ENCODE measurements at regions not wholly inside any gene's neighbourhood (a gene's known extent, or its start where the extent isn't known, plus 50 kb on each side); places are given as distances from the start of the nearest gene placed in this dataset.

DNA sequence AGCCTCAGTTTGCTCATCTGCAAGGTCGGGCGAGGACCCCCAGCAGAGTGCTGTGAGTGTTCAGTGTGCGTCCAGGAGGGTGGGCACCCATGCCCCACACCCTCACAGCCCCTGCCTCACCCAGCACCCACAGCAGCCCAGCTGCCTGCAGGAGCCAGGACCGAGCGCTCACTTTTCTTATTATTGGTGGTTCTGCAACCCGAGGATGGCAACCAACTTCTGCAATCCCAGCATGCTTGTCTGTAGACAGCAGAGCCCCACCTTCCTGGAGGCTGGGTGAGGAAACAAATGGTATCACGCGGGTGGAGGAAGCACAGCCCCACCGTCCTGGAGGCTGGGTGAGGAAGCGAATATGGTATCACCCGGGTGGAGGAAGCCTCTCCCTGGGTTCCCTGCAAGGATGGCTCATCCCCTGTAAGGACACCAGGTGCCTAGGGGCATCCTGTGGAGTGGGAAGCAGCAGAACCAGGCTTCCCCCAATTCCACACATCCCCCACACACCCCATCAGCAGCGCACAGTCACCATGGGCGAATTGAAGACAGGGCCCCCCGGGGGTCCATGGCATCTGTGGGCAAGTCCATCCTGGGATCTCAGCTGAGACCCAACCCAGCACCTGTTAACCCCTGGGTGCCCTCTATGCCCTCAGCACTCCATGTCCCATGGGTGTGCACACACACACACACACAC lies 220.5 kb upstream of the RAB6C start:
- no peak for TF ChIP-seq ZNF274 (IDR thresholded peaks at IDR 0.05; ENCODE audit: low read depth, low read length)
- no peak overlapping the region for H3K4me3 ChIP-seq (ENCODE audit: low read length)

DNA sequence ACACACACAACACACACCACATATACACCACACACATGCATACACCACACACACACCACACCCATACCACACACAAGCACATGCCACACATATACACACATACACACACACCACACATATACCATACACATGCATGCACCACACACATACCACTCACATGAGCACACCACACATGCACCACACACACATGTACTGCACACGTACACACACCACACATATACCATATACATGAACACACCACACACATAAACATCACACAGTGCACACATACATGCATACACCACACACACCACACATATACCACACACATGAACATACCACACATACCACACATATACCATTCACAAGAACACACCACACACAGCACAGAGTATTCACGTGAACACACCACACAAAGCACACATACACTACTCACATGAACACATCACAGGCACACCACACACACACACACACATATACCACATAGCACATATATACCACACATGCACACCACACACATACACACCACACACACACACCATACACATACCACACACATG lies 219.9 kb upstream of the RAB6C start:
- TF ChIP-seq ZNF274 (IDR thresholded peaks at IDR 0.05; ENCODE audit: low read depth, low read length): no peak
- no peak overlapping the region for H3K4me3 ChIP-seq (ENCODE audit: low read length)

- no peak for TF ChIP-seq ZNF274 (IDR thresholded peaks at IDR 0.05; ENCODE audit: low read depth, low read length)
Observed at GRCh38 chr2:129760669-129761068, 218.8 kb upstream of the RAB6C start.

DNA sequence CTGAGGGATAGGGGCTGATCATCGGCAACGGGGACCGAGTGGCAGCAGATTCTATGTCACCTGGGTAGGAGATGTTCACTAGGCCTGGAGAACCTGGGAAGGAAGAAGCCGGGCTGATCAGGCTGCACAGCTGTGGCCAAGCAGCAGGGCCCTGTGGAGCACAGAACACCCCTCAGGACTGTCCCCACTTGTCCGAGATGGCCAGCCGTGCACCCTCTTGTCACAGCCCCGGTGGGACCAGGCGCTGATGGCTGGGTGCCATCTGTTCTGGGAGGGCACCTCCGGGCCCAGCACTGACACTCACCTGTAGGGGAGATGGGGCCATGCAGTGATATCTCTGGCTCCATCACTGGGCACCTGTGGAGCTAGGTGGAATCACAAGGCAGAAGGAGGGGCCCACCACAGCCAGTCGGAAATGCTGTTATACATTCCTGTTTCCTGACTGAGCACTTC lies 217.9 kb upstream of the RAB6C start:
- no peak overlapping the region for H3K4me3 ChIP-seq (ENCODE audit: low read length)
- TF ChIP-seq ZNF274 (IDR thresholded peaks at IDR 0.05; ENCODE audit: low read depth, low read length): no peak

More at GRCh38 chr2:129760669-129761068, 218.8 kb upstream of the RAB6C start:
- H3K4me3 ChIP-seq (ENCODE audit: low read length): no peak overlapping the region

DNA sequence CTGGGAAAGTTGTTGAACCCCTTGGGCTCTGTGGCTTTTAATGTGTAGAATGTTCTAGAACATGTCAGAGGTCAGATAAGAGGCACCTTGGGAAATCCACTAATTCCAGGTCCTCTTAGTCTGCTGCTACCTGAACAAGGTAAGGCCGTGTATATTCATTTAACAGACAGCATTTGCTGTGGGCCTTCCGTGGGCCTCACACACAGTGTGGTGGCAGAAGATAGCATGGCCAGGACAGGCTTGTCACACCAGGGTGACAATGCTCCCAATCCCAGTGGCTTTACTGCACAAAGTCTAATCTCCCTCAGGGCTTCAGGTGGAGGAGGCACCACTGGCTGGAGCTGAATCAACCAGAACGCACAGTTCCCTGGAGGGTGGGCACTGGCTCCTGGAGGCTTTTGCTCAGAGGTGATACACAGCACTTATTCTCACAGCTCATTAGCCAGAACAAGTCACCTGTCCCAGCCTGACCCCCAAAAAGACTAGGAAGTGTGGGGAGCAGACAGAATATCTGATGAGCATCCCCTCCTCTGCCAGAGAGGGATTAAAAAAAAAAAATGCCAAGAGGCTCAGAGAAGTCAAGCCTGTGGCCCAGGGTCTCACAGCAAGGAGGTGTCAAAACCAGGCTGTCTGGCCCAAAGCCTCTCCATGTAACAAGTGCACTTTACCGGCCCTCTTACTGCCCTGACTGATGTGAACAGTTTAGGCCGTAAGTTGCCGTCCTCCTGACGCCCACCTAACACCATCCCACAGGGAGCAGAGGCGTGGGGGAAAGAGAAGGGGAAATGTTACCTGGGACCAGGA lies 216.9 kb upstream of the RAB6C start:
- no peak for TF ChIP-seq ZNF274 (IDR thresholded peaks at IDR 0.05; ENCODE audit: low read depth, low read length)
- no peak overlapping the region for H3K4me3 ChIP-seq (ENCODE audit: low read length)

DNA sequence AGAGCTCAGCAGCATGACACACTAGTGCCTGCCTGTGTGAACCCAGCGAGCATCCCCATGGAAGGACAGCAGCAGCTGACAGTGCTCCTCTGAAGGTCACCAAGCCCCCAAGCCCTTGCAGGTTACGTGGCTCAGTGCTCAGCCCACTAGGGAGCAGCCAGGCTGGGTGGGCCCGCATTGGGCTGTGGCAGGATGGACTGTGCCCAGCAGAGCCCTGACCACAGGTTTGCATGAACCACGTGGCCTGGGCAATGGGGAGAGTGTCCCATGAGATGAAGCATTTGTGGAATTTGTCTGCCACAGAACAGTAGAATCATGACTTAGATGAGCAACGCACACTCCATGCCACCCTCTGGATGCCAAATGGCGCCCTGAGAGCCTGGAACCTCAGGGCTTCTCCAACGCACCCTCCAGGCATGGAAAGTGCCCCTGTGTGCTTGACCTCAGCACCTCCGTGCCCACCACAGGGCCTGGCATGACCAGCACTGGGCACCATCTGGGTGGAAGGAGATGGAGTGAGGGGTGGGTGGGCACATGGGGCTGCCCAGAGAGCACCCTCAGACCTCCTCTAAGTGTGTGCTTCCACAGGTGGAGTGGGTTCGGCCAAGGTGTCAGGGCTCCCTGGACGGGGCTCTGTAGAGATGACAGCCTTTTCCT lies 216.1 kb upstream of the RAB6C start:
- H3K4me3 ChIP-seq (ENCODE audit: low read length): no peak overlapping the region
- no peak for TF ChIP-seq ZNF274 (IDR thresholded peaks at IDR 0.05; ENCODE audit: low read depth, low read length)

DNA sequence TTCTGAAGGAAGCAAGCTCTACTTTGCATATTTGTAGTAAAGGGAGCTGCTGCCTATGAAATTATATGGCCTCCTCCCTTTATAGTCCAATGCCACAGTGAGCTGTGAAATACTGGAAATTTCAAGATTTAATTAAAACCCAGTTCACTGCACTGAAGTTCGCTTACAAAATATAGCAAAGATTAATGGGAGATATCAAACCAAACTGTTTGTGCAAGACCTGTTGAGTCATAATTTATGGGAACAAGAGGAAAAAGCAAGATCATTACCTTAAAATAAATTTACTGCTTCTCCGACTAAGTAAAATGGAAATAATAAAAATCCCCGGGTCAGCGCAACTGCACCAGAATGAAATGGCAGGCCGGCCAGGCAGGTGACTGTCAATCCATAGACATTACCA lies 215.5 kb upstream of the RAB6C start:
- H3K4me3 ChIP-seq (ENCODE audit: low read length): no peak overlapping the region
- no peak for TF ChIP-seq ZNF274 (IDR thresholded peaks at IDR 0.05; ENCODE audit: low read depth, low read length)

DNA sequence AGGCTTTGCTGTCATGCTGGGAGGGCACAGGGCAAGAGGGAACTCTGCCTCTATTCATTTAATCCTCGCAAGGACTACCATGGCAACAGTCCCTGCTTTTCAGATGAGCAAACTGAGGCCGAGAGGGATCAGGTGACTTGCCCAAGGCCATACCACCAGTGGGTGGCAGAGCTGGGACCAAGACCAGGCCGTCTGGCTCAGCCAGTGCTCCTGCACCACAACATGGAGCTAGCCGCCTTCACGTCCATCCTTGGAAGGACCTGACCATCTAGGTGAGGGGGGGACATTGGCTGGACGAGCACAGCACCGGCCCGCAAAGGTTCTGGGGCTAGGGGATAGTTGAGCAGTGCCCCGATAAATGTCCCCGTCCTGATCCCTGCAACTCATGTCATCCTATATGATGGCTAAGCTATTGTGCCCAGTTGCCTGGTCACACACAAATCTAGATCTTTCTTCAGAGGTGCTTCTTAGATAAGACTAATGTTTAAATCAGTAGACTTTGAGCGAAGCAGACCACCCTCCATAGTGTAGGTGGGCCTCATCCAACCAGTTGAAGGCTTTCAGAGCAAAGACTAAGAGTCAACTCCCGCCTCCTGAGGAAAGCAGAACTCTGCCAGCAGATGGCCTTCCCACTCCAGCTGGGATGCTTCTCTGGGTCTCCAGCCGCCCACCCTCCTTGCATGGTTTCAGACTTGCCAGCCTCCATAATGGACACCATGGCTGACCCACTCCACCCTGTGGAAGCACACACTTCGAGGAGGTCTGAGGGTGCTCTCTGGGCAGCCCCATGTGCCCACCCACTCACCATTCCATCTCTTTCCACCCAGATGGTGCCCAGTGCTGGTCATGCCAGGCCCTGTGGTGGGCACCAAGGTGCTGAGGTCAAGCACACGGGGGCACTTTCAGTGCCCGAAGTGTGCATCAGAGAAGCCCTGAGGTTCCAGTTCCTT lies 214.8 kb upstream of the RAB6C start:
- no peak overlapping the region for H3K4me3 ChIP-seq (ENCODE audit: low read length)
- TF ChIP-seq ZNF274 (IDR thresholded peaks at IDR 0.05; ENCODE audit: low read depth, low read length): no peak

DNA sequence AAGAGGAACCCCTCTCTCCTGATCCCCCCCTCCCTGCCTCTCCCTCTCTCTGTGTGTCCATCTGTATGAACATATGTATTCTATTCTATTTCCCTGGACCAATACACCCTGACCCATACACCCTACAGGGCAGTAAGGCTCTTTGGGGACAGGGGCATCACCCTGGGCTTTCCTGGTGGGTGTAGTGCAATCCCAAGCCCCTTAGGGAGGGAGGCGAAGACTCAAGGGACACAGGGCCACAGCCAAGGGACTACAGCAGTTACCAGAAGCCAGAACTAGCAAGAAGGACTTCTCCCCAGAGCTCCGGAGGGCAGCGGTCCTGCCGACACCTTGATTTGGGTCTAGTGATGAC lies 214.2 kb upstream of the RAB6C start:
- TF ChIP-seq ZNF274 (IDR thresholded peaks at IDR 0.05; ENCODE audit: low read depth, low read length): no peak
- H3K4me3 ChIP-seq (ENCODE audit: low read length): no peak overlapping the region

- TF ChIP-seq ZNF274 (IDR thresholded peaks at IDR 0.05; ENCODE audit: low read depth, low read length): no peak
Observed at GRCh38 chr2:129765678-129766351, 213.7 kb upstream of the RAB6C start.

DNA sequence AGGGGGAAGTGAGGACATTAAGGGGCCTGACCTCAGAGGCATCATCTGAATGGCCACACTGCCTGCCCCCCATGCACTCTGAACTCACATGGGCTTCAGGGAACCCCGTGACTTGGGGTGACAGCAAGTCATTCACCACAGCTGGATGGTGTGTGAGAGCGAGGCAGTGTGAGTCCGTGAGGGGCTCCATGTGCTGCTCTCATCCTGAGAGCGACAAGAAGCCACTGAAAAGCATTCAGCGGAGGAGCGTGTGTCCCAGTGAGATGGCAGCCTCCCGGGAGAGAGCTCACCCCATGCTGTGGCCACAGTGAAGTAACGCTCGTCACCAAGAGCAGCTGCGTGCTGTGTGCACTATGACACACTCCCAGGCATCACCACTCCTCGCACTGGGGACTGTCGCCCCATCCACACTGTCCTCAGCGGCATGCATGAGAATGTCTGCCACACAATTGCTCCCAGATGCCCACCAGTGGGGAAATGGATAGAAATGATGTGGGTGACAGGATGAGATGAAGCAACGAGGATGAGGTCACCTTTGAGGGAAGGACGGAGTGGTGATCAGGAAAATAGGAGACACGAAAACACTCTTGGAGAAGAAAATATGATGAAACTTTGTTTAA lies 213.0 kb upstream of the RAB6C start:
- no peak overlapping the region for H3K4me3 ChIP-seq (ENCODE audit: low read length)
- no peak for TF ChIP-seq ZNF274 (IDR thresholded peaks at IDR 0.05; ENCODE audit: low read depth, low read length)

More at GRCh38 chr2:129765678-129766351, 213.7 kb upstream of the RAB6C start:
- no peak overlapping the region for H3K4me3 ChIP-seq (ENCODE audit: low read length)

DNA sequence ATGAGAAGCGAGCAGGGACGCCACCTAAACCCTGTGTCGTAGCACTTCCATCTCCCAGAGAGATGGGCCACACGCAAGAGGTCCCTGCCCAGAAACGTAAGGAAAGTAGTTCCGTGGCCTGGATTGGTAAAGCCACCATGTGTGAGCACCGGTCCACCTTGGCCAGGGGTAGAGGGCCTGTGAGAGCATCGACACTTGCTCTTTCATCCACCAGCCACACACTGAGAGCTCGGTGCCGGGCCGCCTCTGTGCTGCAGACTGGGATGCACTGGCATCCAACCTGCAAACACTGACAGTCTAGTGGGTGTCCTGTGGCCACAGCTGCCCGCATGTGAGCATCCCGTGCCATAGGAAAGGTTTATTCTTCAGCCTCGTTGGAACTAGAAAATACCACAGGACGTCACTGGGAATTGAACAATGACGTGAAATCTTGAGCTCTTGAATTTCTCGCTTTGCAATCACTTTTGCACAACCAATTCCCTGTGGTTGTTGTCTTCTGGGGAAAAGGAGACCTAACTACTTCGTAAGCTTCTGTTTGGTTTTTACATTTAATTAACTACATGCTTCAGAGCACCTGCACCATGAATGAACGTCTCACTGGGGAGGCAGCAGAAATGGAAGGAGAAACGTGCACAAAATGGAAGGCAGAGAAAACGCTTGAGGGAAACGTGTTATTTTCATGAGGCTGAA lies 212.0 kb upstream of the RAB6C start:
- no peak for TF ChIP-seq ZNF274 (IDR thresholded peaks at IDR 0.05; ENCODE audit: low read depth, low read length)
- no peak overlapping the region for H3K4me3 ChIP-seq (ENCODE audit: low read length)

All from GM08714 (cell line).